Common myeloid progenitor, CD34-positive (primary cell): ENCODE measurements at regions not wholly inside any gene's neighbourhood (a gene's known extent, or its start where the extent isn't known, plus 50 kb on each side); places are given as distances from the start of the nearest gene placed in this dataset.

Experiments used
- CTCF ChIA-PET: fragments of 350-600 bp; sonication (Branson Sonifier 250); formaldehyde crosslinking; loops from one replicate; lab custom pipeline; 2021; ENCODE audit warnings: antibody characterized with exemption; lab: Charles Lee
- POLR2A ChIA-PET: fragments of 350-600 bp; sonication (Branson Sonifier 250); formaldehyde crosslinking; loops from one replicate; lab custom pipeline; 2021; ENCODE audit warnings: antibody characterized with exemption; lab: Charles Lee
- DNase-seq, 3 donors: peaks; one replicate each; pipeline versions ENCODE4 v3.0.0 to v3.0.0-alpha.2; 2013
- H3K27ac ChIP-seq, 2 experiments: 1 replicate in 1 of 2; 2 replicates in 1 of 2; pipeline ENCODE4 v1.7.0; 2013; ENCODE audit warnings: inconsistent platforms in 2 of 2, low read length in 2 of 2, mild to moderate bottlenecking in 2 of 2, low read depth in 1 of 2, moderate library complexity in 1 of 2; ENCODE audit not compliant: severe bottlenecking in 2 of 2, insufficient read depth in 1 of 2, poor library complexity in 1 of 2
- H3K27me3 ChIP-seq, 5 experiments: replicated peaks in 2 of 5; 1 replicate in 3 of 5; 2 replicates in 2 of 5; pipeline versions ENCODE4 v1.6.1 to v1.7.0; 2013; ENCODE audit warnings: low read length in 4 of 5, mild to moderate bottlenecking in 2 of 5, moderate library complexity in 2 of 5, inconsistent platforms in 1 of 5; ENCODE audit not compliant: insufficient read depth in 5 of 5, control insufficient read depth in 4 of 5
- H3K36me3 ChIP-seq, 4 experiments: 1 replicate in 2 of 4; 2 replicates in 2 of 4; pipeline versions ENCODE4 v1.6.1 to v1.7.0; 2013; ENCODE audit warnings: low read length in 3 of 4, control low read depth in 1 of 4, mild to moderate bottlenecking in 1 of 4; ENCODE audit not compliant: control insufficient read depth in 4 of 4, insufficient read depth in 4 of 4
- H3K4me1 ChIP-seq, 4 experiments: 1 replicate in 3 of 4; 2 replicates in 1 of 4; pipeline versions ENCODE4 v1.6.1 to v1.7.1; 2013; ENCODE audit warnings: low read length in 3 of 4, mild to moderate bottlenecking in 3 of 4, control low read depth in 1 of 4, inconsistent platforms in 1 of 4, moderate library complexity in 1 of 4; ENCODE audit not compliant: control insufficient read depth in 4 of 4, insufficient read depth in 4 of 4; ENCODE audit errors: control extremely low read depth in 1 of 4
- H3K4me3 ChIP-seq, 7 experiments: 1 replicate in 4 of 7; 2 replicates in 3 of 7; pipeline versions ENCODE4 v1.5.1 to v1.7.0; 2013; ENCODE audit warnings: mild to moderate bottlenecking in 7 of 7, low read length in 6 of 7, moderate library complexity in 6 of 7, inconsistent platforms in 2 of 7, low read depth in 2 of 7, control low read depth in 1 of 7; ENCODE audit not compliant: insufficient read depth in 4 of 7, control insufficient read depth in 1 of 7; ENCODE audit errors: extremely low read depth in 1 of 7
- H3K9me3 ChIP-seq, 5 experiments: 1 replicate in 4 of 5; 2 replicates in 1 of 5; pipeline versions ENCODE4 v1.6.1 to v1.7.1; 2013; ENCODE audit warnings: low read length in 4 of 5, mild to moderate bottlenecking in 2 of 5, inconsistent platforms in 1 of 5, low read depth in 1 of 5, moderate library complexity in 1 of 5; ENCODE audit not compliant: control insufficient read depth in 4 of 5, insufficient read depth in 2 of 5; ENCODE audit errors: control extremely low read depth in 1 of 5
- WGBS: methylation state at CpG from one replicate; pipeline ENCODE4 v1.1.5; 2013; ENCODE audit not compliant: insufficient coverage; 5-methylcytosine and 5-hydroxymethylcytosine counted together

DNA sequence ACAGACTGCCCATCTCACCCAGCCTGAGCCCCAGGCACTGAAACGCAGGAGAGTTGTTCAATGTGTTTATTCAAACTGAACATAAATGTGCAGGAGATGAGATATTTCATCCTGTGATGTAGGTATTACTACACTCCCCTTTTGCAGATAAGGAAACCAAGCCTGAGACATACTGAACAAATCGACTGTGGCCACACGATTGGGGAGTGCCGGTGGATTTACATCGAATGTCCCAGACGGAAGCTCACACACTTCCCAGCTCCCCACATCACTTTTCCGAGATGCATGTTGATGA is 94.8 kb upstream of the ALKAL2 start:
- Histone ChIP-seq H3K4me1 (no peaks in the 10 kb centered on the region), H3K27ac (no peak overlapping the region), H3K27me3 (peaks cover 0 to 4% (median 0%) of the 10 kb centered on the region in 5 experiments), H3K36me3 (no peaks in the 10 kb centered on the region), H3K4me3 (no peak overlapping the region), H3K9me3 (peaks cover 0 to 3% (median 0%) of the 10 kb centered on the region in 5 experiments)
- ChIA-PET CTCF (interaction anchor here (0.7 kb wide), 1 partner anchor 33 kb away, joined by 3 read pairs; no protein-coding TSS in a partner anchor), POLR2A (no interaction called here)
- 100% methylated on average over 1 of the region's 7 CpGs for WGBS
- no peak for DNase-seq

DNA sequence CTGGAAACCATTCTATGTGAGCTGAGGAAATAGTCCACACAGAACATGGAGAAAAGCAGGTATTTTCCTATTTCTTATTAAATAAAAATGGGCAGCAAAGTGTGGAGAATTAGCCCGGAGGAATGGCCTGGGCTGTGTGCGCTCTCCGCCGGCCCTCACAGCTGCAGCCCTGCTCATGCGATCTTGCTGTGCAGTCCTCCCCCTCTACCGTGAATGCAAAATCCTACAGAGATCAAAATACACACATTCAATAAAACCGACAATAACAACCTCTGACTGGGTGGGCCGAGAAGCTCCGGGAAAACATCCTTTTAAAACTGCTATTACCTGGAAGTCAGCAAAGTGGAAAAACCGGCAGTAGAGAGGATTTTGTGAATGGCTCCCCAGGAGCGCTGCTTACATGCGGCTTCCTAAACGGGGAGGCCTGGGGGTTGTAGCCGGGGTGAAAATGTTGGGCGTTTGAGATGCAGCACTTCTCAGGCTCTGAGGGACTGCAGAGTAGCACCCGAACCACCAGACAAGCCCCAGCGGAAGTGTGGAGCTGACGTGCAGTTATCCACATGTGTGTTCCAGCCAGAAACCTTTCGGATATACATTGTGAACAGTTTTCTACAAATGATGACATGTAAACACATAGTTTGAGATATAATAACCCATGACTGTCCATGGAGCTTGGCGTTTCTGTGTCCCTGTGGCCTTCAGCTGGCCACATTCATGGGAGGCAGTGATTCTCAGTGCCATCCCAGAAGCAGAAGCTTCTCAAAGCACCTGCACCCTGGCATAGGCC is 94.2 kb upstream of the ALKAL2 start:
- ChIA-PET CTCF (interaction anchor here (0.7 kb wide), 1 partner anchor 34 kb away, joined by 3 read pairs; no protein-coding TSS in a partner anchor), POLR2A (no interaction called here)
- Histone ChIP-seq H3K27ac (no peak overlapping the region), H3K9me3 (peaks cover under 1 to 8% (median 2%) of the 10 kb centered on the region in 5 experiments), H3K4me1 (no peaks in the 10 kb centered on the region), H3K36me3 (no peaks in the 10 kb centered on the region), H3K4me3 (no peak overlapping the region), H3K27me3 (peaks cover 0 to 4% (median 0%) of the 10 kb centered on the region in 5 experiments)
- WGBS = 86% methylated on average over 17 of the region's 20 CpGs
- no peak for DNase-seq

DNA sequence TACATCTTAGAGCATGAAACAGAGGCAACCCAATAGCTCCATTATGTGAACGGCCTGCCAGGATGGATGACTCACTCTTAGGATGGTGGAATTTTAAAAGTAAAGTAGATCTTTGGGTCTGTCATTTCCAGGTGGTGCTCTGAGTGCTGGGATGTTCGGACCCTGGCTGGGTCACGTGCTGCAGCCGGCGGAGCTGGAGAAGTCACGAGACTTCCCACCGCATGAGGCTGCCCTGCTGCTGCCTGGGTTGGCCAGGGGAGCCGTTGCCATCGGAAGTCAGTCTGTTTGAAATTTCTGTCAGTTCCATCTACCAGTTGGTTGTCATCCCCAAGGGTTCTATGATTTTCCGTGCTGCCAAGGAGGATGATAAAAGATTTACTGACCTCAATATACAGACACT is 93.3 kb upstream of the ALKAL2 start:
- H3K27ac ChIP-seq = no peak overlapping the region
- peaks cover 0 to 4% (median 0%) of the 10 kb centered on the region in 5 experiments for H3K27me3 ChIP-seq
- 88% methylated on average over 10 of the region's 10 CpGs for WGBS
- H3K36me3 ChIP-seq = no peaks in the 10 kb centered on the region
- H3K4me1 ChIP-seq = no peaks in the 10 kb centered on the region
- POLR2A ChIA-PET = no interaction called here
- CTCF ChIA-PET = no interaction called here
- H3K9me3 ChIP-seq = peaks cover 1 to 11% (median 5%) of the 10 kb centered on the region in 5 experiments
- no peak for DNase-seq
- no peak overlapping the region for H3K4me3 ChIP-seq

GRCh38 chr2:380772-381171 is 92.9 kb upstream of the ALKAL2 start:
- ChIA-PET CTCF (no interaction called here), POLR2A (no interaction called here)
- Histone ChIP-seq H3K36me3 (no peaks in the 10 kb centered on the region), H3K9me3 (peaks cover 1 to 11% (median 5%) of the 10 kb centered on the region in 5 experiments), H3K27me3 (peaks cover 0 to 2% (median 0%) of the 10 kb centered on the region in 5 experiments), H3K4me1 (no peaks in the 10 kb centered on the region), H3K27ac (no peak overlapping the region), H3K4me3 (no peak overlapping the region)
- no CpG with 5 or more reads among the region's 7 CpGs for WGBS
- DNase-seq = no peak

DNA sequence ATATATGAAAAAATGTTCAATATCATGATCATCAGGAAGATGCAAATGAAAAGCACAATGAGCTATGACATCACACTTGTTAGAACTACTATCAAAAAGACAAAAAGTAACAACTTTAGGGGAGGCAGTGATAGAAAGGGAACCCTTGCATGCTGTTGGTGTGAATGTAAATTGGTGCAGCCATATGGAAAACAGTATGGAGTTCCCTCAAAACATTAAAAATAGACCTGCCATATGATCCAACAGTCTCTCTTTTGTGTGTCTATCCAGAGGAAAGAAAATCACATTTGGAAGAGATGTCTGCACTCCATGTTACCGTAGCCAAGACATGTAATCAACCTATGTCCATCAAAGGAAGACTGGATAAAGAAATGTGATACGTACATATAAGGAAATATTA is 92.3 kb upstream of the ALKAL2 start:
- Histone ChIP-seq H3K4me1 (no peaks in the 10 kb centered on the region), H3K27ac (no peak overlapping the region), H3K36me3 (no peaks in the 10 kb centered on the region), H3K27me3 (no peaks in the 10 kb centered on the region), H3K9me3 (peaks cover 1 to 11% (median 5%) of the 10 kb centered on the region in 5 experiments), H3K4me3 (no peak overlapping the region)
- POLR2A ChIA-PET = no interaction called here
- WGBS = 100% methylated on average over 1 of the region's 2 CpGs
- DNase-seq = no peak
- CTCF ChIA-PET = no interaction called here

DNA sequence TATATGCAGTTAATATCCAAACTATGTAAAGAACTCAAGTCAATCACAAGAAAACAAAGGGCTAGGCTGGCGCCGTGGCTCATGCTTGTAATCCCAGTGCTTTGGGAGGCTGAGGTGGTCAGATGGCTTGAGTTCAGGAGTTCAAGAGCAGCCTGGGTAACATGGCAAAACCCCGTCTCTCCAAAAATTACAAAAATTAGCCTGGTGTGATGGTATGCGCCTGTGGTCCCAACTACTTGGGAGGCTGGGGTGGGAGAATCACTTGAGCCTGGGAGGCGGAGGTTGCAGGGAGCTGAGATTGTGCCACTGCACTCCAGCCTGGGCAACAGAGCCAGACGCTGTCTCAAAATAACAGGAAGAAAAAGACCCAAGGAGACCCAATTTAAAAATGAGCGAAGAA is 91.9 kb upstream of the ALKAL2 start:
- Histone ChIP-seq H3K27me3 (no peaks in the 10 kb centered on the region), H3K27ac (no peak overlapping the region), H3K4me3 (no peak overlapping the region), H3K9me3 (peaks cover 1 to 11% (median 5%) of the 10 kb centered on the region in 5 experiments), H3K36me3 (no peaks in the 10 kb centered on the region), H3K4me1 (no peaks in the 10 kb centered on the region)
- CTCF ChIA-PET = no interaction called here
- POLR2A ChIA-PET = no interaction called here
- no peak for DNase-seq
- WGBS = 98% methylated on average over 3 of the region's 7 CpGs

DNA sequence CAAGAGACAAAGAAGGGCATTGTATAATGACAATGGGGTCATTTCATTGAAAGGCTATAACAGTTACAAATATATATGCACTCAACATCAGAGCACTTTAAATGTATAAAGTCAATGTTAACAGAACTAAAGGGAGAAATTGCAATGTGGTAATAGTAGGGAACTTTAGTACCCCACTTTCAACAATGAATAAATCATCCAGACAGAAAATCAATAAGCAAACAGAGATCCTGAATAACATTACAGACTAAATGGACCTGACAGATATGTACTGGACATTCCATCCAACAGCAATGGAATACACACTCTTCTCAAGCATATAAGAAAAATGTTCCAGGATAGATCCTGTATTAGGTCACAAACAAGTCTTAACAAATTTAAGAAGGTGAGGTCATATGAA is 90.5 kb upstream of the ALKAL2 start:
- Histone ChIP-seq H3K4me3 (no peak overlapping the region), H3K4me1 (no peaks in the 10 kb centered on the region), H3K27ac (no peak overlapping the region), H3K9me3 (peaks cover 1 to 11% (median 5%) of the 10 kb centered on the region in 5 experiments), H3K36me3 (no peaks in the 10 kb centered on the region), H3K27me3 (no peaks in the 10 kb centered on the region)
- ChIA-PET POLR2A (no interaction called here), CTCF (no interaction called here)
- no peak for DNase-seq
